ENCODE measurements at regions not wholly inside any gene's neighbourhood (a gene's known extent, or its start where the extent isn't known, plus 50 kb on each side); places are given as distances from the start of the nearest gene placed in this dataset.

- Histone ChIP-seq H3K9me3 (ENCODE audit: low read depth) (no peaks in the 10 kb centered on the region), H3K27me3 (no peaks in the 10 kb centered on the region), H3K4me1 (ENCODE audit: insufficient read depth) (no peaks in the 10 kb centered on the region), H3K9me2 (replicated peaks; ENCODE audit: insufficient read depth) (no peaks in the 10 kb centered on the region), H3K36me3 (replicated peaks; ENCODE audit: insufficient read depth, low read depth) (no peaks in the 10 kb centered on the region), H3K79me2 (no peaks in the 10 kb centered on the region), H3K4me3 (no peak overlapping the region), H3K4me2 (no peak overlapping the region), H2AFZ (no peak overlapping the region), H4K20me1 (ENCODE audit: insufficient read depth, poor library complexity, severe bottlenecking) (no peaks in the 10 kb centered on the region), H3K27ac (no peak overlapping the region)
- WGBS (ENCODE audit: low lambda C conversion rate, missing lambda C conversion rate): 88% methylated on average over 2 of the region's 2 CpGs
- TF ChIP-seq CTCF (IDR thresholded peaks at IDR 0.05; ENCODE audit: poor library complexity) (no peak), EZH2phosphoT487 (IDR thresholded peaks at IDR 0.05; ENCODE audit: low read depth, severe bottlenecking, unreplicated experiment) (no peak), EZH2 (IDR thresholded peaks at IDR 0.05; ENCODE audit: borderline replicate concordance) (no peak)
- no peak for DNase-seq (ENCODE audit: low spot score)
Observed at GRCh38 chr6:81456416-81456815, 296.1 kb downstream of the TENT5A start.

DNA sequence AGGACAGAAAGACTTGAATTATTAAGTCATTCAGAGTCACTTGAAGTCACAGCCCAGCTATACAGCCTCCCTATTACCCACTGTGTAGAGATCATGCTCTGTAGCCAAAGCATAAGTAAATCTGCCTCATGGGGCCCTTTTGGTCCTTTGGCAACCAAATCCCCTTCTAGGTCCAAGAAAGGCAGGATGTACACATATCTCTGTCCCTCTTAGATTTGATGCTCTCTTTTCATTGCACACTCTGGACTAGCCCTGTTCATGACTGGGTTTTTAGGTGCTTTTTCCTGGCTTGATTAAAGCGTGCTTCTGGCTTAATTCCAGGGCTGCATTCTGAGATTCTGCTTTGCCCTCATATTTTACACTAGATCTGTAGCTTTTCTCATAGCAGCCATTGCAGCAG, 296.8 kb downstream of the TENT5A start:
- Histone ChIP-seq H3K9me2 (replicated peaks; ENCODE audit: insufficient read depth) (no peaks in the 10 kb centered on the region), H4K20me1 (ENCODE audit: insufficient read depth, poor library complexity, severe bottlenecking) (no peaks in the 10 kb centered on the region), H3K27ac (no peak overlapping the region), H3K27me3 (no peaks in the 10 kb centered on the region), H3K9me3 (ENCODE audit: low read depth) (no peaks in the 10 kb centered on the region), H3K36me3 (replicated peaks; ENCODE audit: insufficient read depth, low read depth) (no peaks in the 10 kb centered on the region), H3K79me2 (no peaks in the 10 kb centered on the region), H3K4me2 (no peak overlapping the region), H3K4me1 (ENCODE audit: insufficient read depth) (no peaks in the 10 kb centered on the region), H2AFZ (no peak overlapping the region), H3K4me3 (no peak overlapping the region)
- WGBS (ENCODE audit: low lambda C conversion rate, missing lambda C conversion rate): 79% methylated on average over 1 of the region's 1 CpG
- DNase-seq (ENCODE audit: low spot score): no peak
- TF ChIP-seq EZH2 (IDR thresholded peaks at IDR 0.05; ENCODE audit: borderline replicate concordance) (no peak), CTCF (IDR thresholded peaks at IDR 0.05; ENCODE audit: poor library complexity) (no peak), EZH2phosphoT487 (IDR thresholded peaks at IDR 0.05; ENCODE audit: low read depth, severe bottlenecking, unreplicated experiment) (no peak)

GRCh38 chr6:81451787-81452186, 300.7 kb downstream of the TENT5A start:
- H3K4me2 ChIP-seq: no peak overlapping the region
- WGBS (ENCODE audit: low lambda C conversion rate, missing lambda C conversion rate): 43% methylated on average over 2 of the region's 2 CpGs
- H3K27ac ChIP-seq: peak overlapping the region; percentile 69

More at GRCh38 chr6:81451787-81452186, 300.7 kb downstream of the TENT5A start:
- H3K36me3 ChIP-seq (replicated peaks; ENCODE audit: insufficient read depth, low read depth): no peaks in the 10 kb centered on the region
- no peaks in the 10 kb centered on the region for H3K9me3 ChIP-seq (ENCODE audit: low read depth)
- no peaks in the 10 kb centered on the region for H4K20me1 ChIP-seq (ENCODE audit: insufficient read depth, poor library complexity, severe bottlenecking)
- H3K4me3 ChIP-seq: no peak overlapping the region
- H3K9me2 ChIP-seq (replicated peaks; ENCODE audit: insufficient read depth): no peaks in the 10 kb centered on the region
- no peaks in the 10 kb centered on the region for H3K27me3 ChIP-seq
- no peaks in the 10 kb centered on the region for H3K4me1 ChIP-seq (ENCODE audit: insufficient read depth)
- H3K79me2 ChIP-seq: no peaks in the 10 kb centered on the region
- peak; percentile 70 for DNase-seq (ENCODE audit: low spot score)
- TF ChIP-seq EZH2 (IDR thresholded peaks at IDR 0.05; ENCODE audit: borderline replicate concordance) (no peak), CTCF (IDR thresholded peaks at IDR 0.05; ENCODE audit: poor library complexity) (no peak), EZH2phosphoT487 (IDR thresholded peaks at IDR 0.05; ENCODE audit: low read depth, severe bottlenecking, unreplicated experiment) (no peak)
- no peak overlapping the region for H2AFZ ChIP-seq

Data from hepatocyte (in vitro differentiated cells).